Peyer's patch (tissue), 4 donors: ENCODE measurements at regions not wholly inside any gene's neighbourhood (a gene's known extent, or its start where the extent isn't known, plus 50 kb on each side); places are given as distances from the start of the nearest gene placed in this dataset.
"Not testable (repeated sequence)": the region's sequence is repeated elsewhere in the genome, so short reads cannot be mapped to it uniquely, and the experiment has no call there.

Experiments
- DNase-seq, 3 donors: peaks; one replicate each; pipeline ENCODE4 v3.0.0-alpha.2; 2017 to 2019
- H3K27ac ChIP-seq, 4 donors: fragments of 200-600 bp; sonication (generic); one replicate each; pipeline ENCODE4 v1.5.1; 2016 to 2019
- H3K27me3 ChIP-seq, 2 donors: fragments of 200-600 bp; sonication (generic); one replicate each; pipeline ENCODE4 v1.5.1; 2019
- H3K36me3 ChIP-seq, 3 donors: fragments of 200-600 bp; sonication (generic); one replicate each; pipeline ENCODE4 v1.5.1; 2016 to 2019
- H3K4me1 ChIP-seq, 4 donors: fragments of 200-600 bp; sonication (generic); one replicate each; pipeline ENCODE4 v1.5.1; 2016 to 2019
- H3K4me3 ChIP-seq, 4 donors: fragments of 200-600 bp; sonication (generic); 1 replicate in 3 of 4; 2 replicates in 1 of 4; pipeline ENCODE4 v1.5.1; 2016 to 2019; ENCODE audit warnings: mild to moderate bottlenecking in 1 of 4
- H3K9me3 ChIP-seq, 4 donors: fragments of 200-600 bp; sonication (generic); one replicate each; pipeline ENCODE4 v1.5.1; 2016 to 2019; ENCODE audit warnings: mild to moderate bottlenecking in 1 of 4
- POLR2A ChIP-seq, 2 donors: fragments of 450-650 bp; IDR thresholded peaks; one replicate each; pipeline ENCODE4 v1.5.1; 2017; ENCODE audit warnings: antibody characterized with exemption in 2 of 2, mild to moderate bottlenecking in 2 of 2, moderate library complexity in 2 of 2
- TF ChIP-seq, protein P1 (sequence below), 6 experiments: fragments of 450-650 bp in 4 of 6; fragments of 200-600 bp in 2 of 6; sonication (generic) in 1 of 6; IDR thresholded peaks; one replicate each; pipeline ENCODE4 v1.5.1; 2017 to 2019; ENCODE audit warnings: antibody characterized with exemption in 6 of 6, mild to moderate bottlenecking in 3 of 6, moderate library complexity in 1 of 6

DNA sequence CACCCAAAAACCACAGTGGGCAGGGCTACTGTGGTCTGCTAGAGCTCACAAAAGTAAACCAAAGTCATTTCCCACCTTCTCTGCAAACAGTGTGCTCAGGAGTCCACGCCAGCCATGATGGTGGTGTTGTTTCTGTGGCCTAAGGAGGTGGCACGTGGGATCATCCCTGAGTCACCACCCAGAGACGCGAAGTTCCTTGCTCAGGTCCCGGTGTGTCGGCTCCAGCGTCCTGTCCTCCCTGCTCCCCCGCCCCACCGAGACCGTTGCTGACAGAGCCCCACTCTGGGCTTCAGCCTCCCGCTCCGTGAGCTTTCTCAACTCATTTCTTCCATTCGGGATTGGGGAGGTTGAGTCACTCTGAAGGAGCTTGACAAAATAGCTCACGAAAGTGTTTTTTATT lies 118.7 kb downstream of the NPTX2 start:
- Histone ChIP-seq H3K4me1 (no peaks in the 10 kb centered on the region), H3K27me3 (no peaks in the 10 kb centered on the region), H3K36me3 (no peaks in the 10 kb centered on the region), H3K27ac (no peak overlapping the region), H3K9me3 (no peaks in the 10 kb centered on the region), H3K4me3 (no peak overlapping the region)
- DNase-seq: no peak
- TF ChIP-seq, protein P1, sequence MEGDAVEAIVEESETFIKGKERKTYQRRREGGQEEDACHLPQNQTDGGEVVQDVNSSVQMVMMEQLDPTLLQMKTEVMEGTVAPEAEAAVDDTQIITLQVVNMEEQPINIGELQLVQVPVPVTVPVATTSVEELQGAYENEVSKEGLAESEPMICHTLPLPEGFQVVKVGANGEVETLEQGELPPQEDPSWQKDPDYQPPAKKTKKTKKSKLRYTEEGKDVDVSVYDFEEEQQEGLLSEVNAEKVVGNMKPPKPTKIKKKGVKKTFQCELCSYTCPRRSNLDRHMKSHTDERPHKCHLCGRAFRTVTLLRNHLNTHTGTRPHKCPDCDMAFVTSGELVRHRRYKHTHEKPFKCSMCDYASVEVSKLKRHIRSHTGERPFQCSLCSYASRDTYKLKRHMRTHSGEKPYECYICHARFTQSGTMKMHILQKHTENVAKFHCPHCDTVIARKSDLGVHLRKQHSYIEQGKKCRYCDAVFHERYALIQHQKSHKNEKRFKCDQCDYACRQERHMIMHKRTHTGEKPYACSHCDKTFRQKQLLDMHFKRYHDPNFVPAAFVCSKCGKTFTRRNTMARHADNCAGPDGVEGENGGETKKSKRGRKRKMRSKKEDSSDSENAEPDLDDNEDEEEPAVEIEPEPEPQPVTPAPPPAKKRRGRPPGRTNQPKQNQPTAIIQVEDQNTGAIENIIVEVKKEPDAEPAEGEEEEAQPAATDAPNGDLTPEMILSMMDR (IDR thresholded peaks at IDR 0.05): no peak
- TF ChIP-seq POLR2A (IDR thresholded peaks at IDR 0.05): no peak

DNA sequence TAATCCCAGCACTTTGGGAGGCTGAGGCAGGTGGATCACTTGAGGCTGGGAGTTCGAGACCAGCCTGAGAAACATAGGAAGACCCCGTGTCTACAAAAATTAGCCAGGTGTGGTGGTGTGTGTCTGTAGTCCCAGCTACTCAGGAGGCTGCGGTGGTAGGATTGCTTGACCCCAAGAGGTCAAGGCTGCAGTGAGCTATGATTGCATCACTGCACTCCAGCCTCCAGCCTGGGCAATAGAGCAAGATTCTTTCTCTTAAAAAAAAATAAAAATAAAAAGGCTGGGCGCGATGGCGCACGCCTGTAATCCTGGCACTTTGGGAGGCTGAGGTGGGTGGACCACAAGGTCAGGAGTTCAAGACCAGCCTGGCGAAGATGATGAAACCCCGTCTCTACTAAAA lies 119.4 kb downstream of the NPTX2 start:
- not testable (repeated sequence) for H3K27me3 ChIP-seq, H3K4me3 ChIP-seq, H3K27ac ChIP-seq, H3K9me3 ChIP-seq, H3K36me3 ChIP-seq, H3K4me1 ChIP-seq, DNase-seq

DNA sequence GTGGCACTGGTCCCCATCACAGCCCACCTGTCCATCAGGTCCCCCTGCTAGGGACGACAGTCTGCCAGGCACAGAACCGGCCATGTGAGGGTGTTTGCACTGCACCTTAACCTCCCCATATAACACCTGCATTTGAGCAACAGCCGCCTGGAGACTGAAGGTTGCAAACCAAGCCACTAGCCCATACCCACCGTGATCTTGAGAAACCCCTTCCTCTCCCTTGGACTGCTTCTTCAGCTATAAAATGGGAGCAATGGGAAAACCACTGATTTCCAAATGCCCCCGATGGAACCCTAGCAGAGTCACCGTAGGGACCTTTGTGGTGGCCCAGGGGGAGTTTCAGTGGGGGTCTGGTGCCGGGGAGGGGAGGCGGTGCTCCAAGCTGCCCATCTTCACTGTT lies 120.1 kb downstream of the NPTX2 start:
- Histone ChIP-seq H3K36me3 (no peaks in the 10 kb centered on the region), H3K27me3 (no peaks in the 10 kb centered on the region), H3K27ac (no peak overlapping the region), H3K4me1 (no peaks in the 10 kb centered on the region), H3K4me3 (no peak overlapping the region), H3K9me3 (no peaks in the 10 kb centered on the region)
- no peak for DNase-seq
- TF ChIP-seq, protein P1 (IDR thresholded peaks at IDR 0.05): no peak
- TF ChIP-seq POLR2A (IDR thresholded peaks at IDR 0.05): no peak

DNA sequence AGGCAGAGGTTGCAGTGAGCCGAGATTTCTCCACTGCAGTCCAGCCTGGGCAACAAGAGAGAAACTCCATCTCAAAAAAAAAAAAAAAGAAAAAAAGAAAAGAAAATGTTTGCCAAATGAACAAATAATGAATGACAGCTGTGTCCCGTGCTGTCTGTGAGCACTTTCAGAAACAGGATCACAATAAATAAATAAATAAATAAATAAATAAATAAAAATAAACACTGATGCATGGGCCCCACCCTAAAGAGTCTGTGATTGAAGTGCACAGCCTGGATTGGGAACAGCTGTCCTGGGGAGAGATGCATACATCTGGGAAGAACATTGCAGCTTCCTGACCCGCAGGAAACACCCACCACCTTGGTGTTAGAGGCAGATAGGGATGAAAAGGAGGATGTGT lies 123.6 kb downstream of the NPTX2 start:
- Histone ChIP-seq H3K9me3 (no peaks in the 10 kb centered on the region), H3K27ac (no peak overlapping the region), H3K27me3 (no peaks in the 10 kb centered on the region), H3K4me3 (no peak overlapping the region), H3K4me1 (no peaks in the 10 kb centered on the region), H3K36me3 (no peaks in the 10 kb centered on the region)
- TF ChIP-seq, protein P1 (IDR thresholded peaks at IDR 0.05): no peak
- TF ChIP-seq POLR2A (IDR thresholded peaks at IDR 0.05): no peak
- no peak for DNase-seq

DNA sequence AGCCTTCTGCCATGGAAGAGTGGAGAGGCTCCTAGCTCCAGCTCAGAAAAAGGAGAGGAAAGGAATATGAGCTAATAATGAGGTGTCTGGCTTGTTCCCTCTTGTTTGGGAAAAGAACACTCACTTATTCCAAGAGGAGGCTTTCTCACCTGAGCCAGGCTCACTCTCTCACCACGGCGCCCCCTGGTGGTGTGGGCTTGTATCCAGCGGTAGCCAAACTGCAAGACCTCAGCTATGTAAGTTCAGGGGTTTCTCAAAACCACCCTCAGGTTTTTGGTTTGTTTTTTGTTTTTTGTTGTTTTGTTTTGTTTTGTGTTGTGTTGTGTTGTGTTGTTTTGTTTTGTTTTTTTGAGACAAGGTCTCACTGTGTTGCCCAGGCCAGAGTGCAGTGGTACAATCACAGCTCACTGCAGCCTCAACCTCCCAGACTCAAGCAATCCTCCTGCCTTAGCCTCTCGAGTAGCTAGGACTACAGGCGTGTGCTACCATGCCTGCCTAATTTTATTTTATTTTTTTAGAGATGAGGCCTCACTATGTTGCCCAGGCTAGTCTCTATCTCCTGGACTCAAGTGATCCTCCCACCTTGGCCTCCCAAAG lies 124.0 kb downstream of the TMEM130 start:
- no peaks in the 10 kb centered on the region for H3K27me3 ChIP-seq
- no peak for TF ChIP-seq POLR2A (IDR thresholded peaks at IDR 0.05)
- TF ChIP-seq, protein P1 (IDR thresholded peaks at IDR 0.05): peak; percentile 27 to 75 (median 66)
- H3K27ac ChIP-seq: no peak overlapping the region
- H3K4me3 ChIP-seq: no peak overlapping the region
- peak; percentile 52 to 87 (median 85) for DNase-seq
- no peaks in the 10 kb centered on the region for H3K9me3 ChIP-seq
- H3K36me3 ChIP-seq: no peaks in the 10 kb centered on the region
- no peaks in the 10 kb centered on the region for H3K4me1 ChIP-seq

DNA sequence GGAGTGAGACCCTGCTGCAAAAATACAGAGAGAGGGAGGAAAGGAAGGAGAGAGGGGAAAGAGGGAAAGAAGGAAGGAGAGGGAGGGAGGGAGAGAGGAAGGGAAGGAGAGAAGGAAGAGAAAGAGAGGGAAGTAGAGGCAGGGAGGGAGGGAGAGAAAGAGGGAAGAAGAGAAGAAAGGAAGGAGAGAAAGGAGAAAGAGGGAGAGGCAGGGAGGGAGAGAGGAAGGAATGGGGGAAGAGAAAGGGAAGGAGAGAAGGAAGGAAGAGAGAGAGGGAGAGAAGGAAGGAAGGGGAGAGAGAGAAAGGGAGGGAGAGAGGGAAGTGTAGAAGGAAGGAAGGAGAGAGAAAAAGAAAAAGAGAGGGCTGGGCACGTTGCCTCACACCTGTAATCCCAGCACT lies 121.7 kb downstream of the TMEM130 start:
- no peaks in the 10 kb centered on the region for H3K9me3 ChIP-seq
- no peak overlapping the region for H3K4me3 ChIP-seq
- TF ChIP-seq, protein P1 (IDR thresholded peaks at IDR 0.05): no peak
- TF ChIP-seq POLR2A (IDR thresholded peaks at IDR 0.05): no peak
- no peaks in the 10 kb centered on the region for H3K36me3 ChIP-seq
- H3K4me1 ChIP-seq: no peaks in the 10 kb centered on the region
- no peaks in the 10 kb centered on the region for H3K27me3 ChIP-seq
- no peak overlapping the region for H3K27ac ChIP-seq
- no peak for DNase-seq
